OCI-LY7 (cell line): ENCODE measurements at regions not wholly inside any gene's neighbourhood (a gene's known extent, or its start where the extent isn't known, plus 50 kb on each side); places are given as distances from the start of the nearest gene placed in this dataset.
"Not testable (repeated sequence)": the region's sequence is repeated elsewhere in the genome, so short reads cannot be mapped to it uniquely, and the experiment has no call there.

Experiments used
- BruUV-seq: library from RNA; stranded (reverse); fragments of 400-500 nt; replicated peaks from 2 replicates; lab custom pipeline; 2021; lab: Mats Ljungman, UMichigan
- CTCF ChIA-PET: fragments of 300-600 bp; sonication (Branson Sonifier 250); formaldehyde crosslinking; loops from one replicate; lab custom pipeline; 2022; ENCODE audit warnings: antibody characterized with exemption; ENCODE audit not compliant: unreplicated experiment; lab: Charles Lee
- POLR2A ChIA-PET: fragments of 300-600 bp; sonication (Branson Sonifier 250); formaldehyde crosslinking; loops from one replicate; lab custom pipeline; 2022; ENCODE audit warnings: antibody characterized with exemption; lab: Charles Lee
- DNase-seq: peaks from one replicate; pipeline ENCODE4 v3.0.0-alpha.2; 2015; ENCODE audit warnings: low spot score
- H2AFZ ChIP-seq: fragments of 200-600 bp; sonication (generic), shearing (Covaris generic); 2 replicates; pipeline ENCODE4 v1.6.1; 2014; ENCODE audit warnings: mild to moderate bottlenecking, antibody characterized with exemption, low read length, moderate library complexity
- H3K27ac ChIP-seq: fragments of 200-600 bp; sonication (generic); 2 replicates; pipeline ENCODE4 v1.5.1; 2014; ENCODE audit warnings: mixed run types, low read depth, mild to moderate bottlenecking, moderate library complexity, low read length, inconsistent platforms; ENCODE audit not compliant: poor library complexity, severe bottlenecking
- H3K36me3 ChIP-seq: fragments of 200-600 bp; sonication (generic); 2 replicates; pipeline ENCODE4 v1.6.1; 2014; ENCODE audit warnings: mild to moderate bottlenecking, antibody characterized with exemption, low read length, moderate library complexity, mixed read lengths; ENCODE audit not compliant: insufficient read depth
- H3K4me1 ChIP-seq: fragments of 200-600 bp; sonication (generic); 2 replicates; pipeline ENCODE4 v1.5.1; 2014; ENCODE audit warnings: mild to moderate bottlenecking, low read length; ENCODE audit not compliant: insufficient read depth, poor library complexity, severe bottlenecking
- H3K4me2 ChIP-seq: fragments of 200-600 bp; sonication (generic); 2 replicates; pipeline ENCODE4 v1.6.1; 2014; ENCODE audit warnings: mild to moderate bottlenecking, low read length
- H3K4me3 ChIP-seq: fragments of 200-600 bp; sonication (generic); 2 replicates; pipeline ENCODE4 v1.5.1; 2014; ENCODE audit warnings: mild to moderate bottlenecking, low read depth, low read length; ENCODE audit not compliant: poor library complexity, severe bottlenecking
- H3K79me2 ChIP-seq: fragments of 200-600 bp; sonication (generic); 2 replicates; pipeline ENCODE4 v1.6.1; 2016; ENCODE audit warnings: low read depth, mild to moderate bottlenecking, low read length, moderate library complexity, mixed read lengths; ENCODE audit not compliant: insufficient read depth
- H3K9me2 ChIP-seq: fragments of 200-600 bp; sonication (generic); 2 replicates; pipeline ENCODE4 v1.6.1; 2016; ENCODE audit warnings: mild to moderate bottlenecking, low read length, mixed read lengths; ENCODE audit not compliant: insufficient read depth
- H3K9me3 ChIP-seq: fragments of 200-600 bp; sonication (generic); 2 replicates; pipeline ENCODE4 v1.6.1; 2014; ENCODE audit warnings: mild to moderate bottlenecking, mixed run types, low read length, mixed read lengths
- H4K20me1 ChIP-seq: fragments of 200-600 bp; sonication (generic); 2 replicates; pipeline ENCODE4 v1.6.1; 2014; ENCODE audit warnings: mild to moderate bottlenecking, antibody characterized with exemption, low read length, moderate library complexity, mixed read lengths; ENCODE audit not compliant: insufficient read depth
- EZH2phosphoT487 ChIP-seq: fragments of 200-600 bp; sonication (generic); IDR thresholded peaks from 2 replicates; pipeline ENCODE4 v1.6.1; 2018; ENCODE audit warnings: low read depth, borderline replicate concordance, mild to moderate bottlenecking, mixed run types, antibody characterized with exemption, low read length, moderate library complexity, mixed read lengths
- intact Hi-C: fragments of 100-400 bp; cut with micrococcal nuclease; formaldehyde crosslinking; loops from one replicate; pipeline ENCODE4 v1.10.0; 2022; ENCODE audit not compliant: unreplicated experiment
- TF ChIP-seq, protein P1 (sequence below): fragments of 200-600 bp; sonication (generic); conservative IDR thresholded peaks from 2 replicates; pipeline ENCODE4 v1.5.1; 2014; ENCODE audit warnings: mild to moderate bottlenecking, antibody characterized with exemption, low read length, moderate library complexity, mixed read lengths

DNA sequence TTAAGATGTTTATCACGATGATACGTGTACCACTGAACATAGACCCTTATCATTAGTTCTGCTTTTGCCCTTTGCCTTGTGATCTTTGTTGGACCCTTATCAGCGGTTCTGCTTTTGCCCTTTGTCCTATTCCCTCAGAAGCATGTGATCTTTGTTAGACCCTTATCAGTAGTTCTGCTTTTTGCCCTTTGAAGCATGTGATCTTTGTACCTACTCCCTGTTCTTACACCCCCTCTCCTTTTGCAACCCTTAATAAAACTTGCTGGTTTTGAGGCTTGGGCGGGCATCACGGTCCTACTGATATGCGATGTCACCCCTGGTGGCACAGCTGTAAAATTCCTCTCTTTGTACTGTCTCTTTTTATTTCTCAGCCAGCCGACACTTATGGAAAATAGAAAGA, 117.0 kb downstream of the SDHAF3 start:
- H2AFZ ChIP-seq, DNase-seq, H3K4me1 ChIP-seq, H3K4me2 ChIP-seq, H3K79me2 ChIP-seq, intact Hi-C loops, BruUV-seq, POLR2A ChIA-PET, H3K9me3 ChIP-seq, H3K27ac ChIP-seq, H3K36me3 ChIP-seq, H4K20me1 ChIP-seq, CTCF ChIA-PET, H3K4me3 ChIP-seq, H3K9me2 ChIP-seq: not testable (repeated sequence)

DNA sequence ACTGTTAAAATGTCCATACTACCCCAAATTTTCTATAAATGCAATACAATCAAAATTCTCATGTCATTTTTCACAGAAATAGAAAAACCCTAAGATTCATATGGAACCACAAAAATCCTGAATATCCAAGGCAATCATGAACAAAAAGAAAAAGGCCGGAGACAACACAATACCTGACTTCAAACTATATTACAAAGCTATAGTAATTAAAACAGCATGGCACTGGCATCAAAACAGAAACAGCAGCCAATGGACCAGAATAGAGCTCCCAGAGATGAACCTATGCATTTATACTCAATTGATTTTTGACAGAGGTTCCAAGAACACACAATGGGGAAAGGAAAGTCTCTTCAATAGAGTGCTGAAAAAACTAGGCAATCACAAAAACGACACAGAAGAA, 128.8 kb downstream of the SDHAF3 start:
- no peak overlapping the region for H2AFZ ChIP-seq
- DNase-seq = no peak
- POLR2A ChIA-PET = no interaction called here
- CTCF ChIA-PET = no interaction called here
- H3K9me2 ChIP-seq = no peaks in the 10 kb centered on the region
- no peak overlapping the region for H3K27ac ChIP-seq
- H3K36me3 ChIP-seq = no peaks in the 10 kb centered on the region
- no TSS peak for BruUV-seq
- intact Hi-C loops = no loop called here
- H3K79me2 ChIP-seq = no peaks in the 10 kb centered on the region
- no peak overlapping the region for H3K4me3 ChIP-seq
- H4K20me1 ChIP-seq = no peaks in the 10 kb centered on the region
- peaks cover 6% of the 10 kb centered on the region; the same call in 1 of the 2 replicates for H3K9me3 ChIP-seq
- H3K4me2 ChIP-seq = no peak overlapping the region
- TF ChIP-seq, protein P1, sequence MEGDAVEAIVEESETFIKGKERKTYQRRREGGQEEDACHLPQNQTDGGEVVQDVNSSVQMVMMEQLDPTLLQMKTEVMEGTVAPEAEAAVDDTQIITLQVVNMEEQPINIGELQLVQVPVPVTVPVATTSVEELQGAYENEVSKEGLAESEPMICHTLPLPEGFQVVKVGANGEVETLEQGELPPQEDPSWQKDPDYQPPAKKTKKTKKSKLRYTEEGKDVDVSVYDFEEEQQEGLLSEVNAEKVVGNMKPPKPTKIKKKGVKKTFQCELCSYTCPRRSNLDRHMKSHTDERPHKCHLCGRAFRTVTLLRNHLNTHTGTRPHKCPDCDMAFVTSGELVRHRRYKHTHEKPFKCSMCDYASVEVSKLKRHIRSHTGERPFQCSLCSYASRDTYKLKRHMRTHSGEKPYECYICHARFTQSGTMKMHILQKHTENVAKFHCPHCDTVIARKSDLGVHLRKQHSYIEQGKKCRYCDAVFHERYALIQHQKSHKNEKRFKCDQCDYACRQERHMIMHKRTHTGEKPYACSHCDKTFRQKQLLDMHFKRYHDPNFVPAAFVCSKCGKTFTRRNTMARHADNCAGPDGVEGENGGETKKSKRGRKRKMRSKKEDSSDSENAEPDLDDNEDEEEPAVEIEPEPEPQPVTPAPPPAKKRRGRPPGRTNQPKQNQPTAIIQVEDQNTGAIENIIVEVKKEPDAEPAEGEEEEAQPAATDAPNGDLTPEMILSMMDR = no peak
- no peak for TF ChIP-seq EZH2phosphoT487
- H3K4me1 ChIP-seq = no peaks in the 10 kb centered on the region

DNA sequence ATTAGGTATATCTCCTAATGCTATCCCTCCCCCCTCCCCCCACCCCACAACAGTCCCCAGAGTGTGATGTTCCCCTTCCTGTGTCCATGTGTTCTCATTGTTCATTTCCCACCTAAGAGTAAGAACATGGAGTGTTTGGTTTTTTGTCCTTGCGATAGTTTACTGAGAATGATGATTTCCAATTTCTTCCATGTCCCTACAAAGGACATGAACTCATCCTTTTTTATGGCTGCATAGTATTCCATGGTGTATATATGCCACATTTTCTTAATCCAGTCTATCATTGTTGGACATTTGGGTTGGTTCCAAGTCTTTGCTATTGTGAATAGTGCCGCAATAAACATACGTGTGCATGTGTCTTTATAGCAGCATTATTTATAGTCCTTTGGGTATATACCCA, 140.7 kb downstream of the SDHAF3 start:
- H3K36me3 ChIP-seq, DNase-seq, CTCF ChIA-PET, BruUV-seq, H3K79me2 ChIP-seq, H2AFZ ChIP-seq, H3K4me2 ChIP-seq, H3K4me1 ChIP-seq, POLR2A ChIA-PET, H3K9me3 ChIP-seq, H4K20me1 ChIP-seq, H3K9me2 ChIP-seq, H3K4me3 ChIP-seq, intact Hi-C loops, H3K27ac ChIP-seq: not testable (repeated sequence)

DNA sequence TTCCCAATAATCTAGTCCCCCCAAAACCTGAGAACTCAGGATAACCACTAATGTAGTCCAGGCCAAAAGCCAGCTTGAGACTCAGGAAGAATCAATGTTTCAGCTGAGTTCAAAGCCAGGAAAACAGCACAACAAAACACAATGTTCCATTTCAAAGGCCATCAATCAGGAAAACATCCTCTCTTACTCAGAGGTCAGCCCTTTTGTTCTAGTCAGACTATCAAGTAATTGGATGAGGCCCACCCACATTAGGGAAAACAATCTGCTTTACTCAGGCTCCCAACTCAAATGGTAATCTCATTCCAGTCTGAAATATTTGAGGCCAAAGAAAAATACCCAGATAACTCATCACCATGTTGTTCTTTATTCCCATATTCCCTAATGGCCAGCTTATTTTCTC, 152.2 kb downstream of the SDHAF3 start:
- POLR2A ChIA-PET = no interaction called here
- no peak for TF ChIP-seq EZH2phosphoT487
- TF ChIP-seq, protein P1 = no peak
- Histone ChIP-seq H3K27ac (no peak overlapping the region), H4K20me1 (no peaks in the 10 kb centered on the region), H3K36me3 (no peaks in the 10 kb centered on the region), H3K4me1 (no peaks in the 10 kb centered on the region), H3K4me3 (no peak overlapping the region), H3K9me2 (no peaks in the 10 kb centered on the region), H2AFZ (no peak overlapping the region), H3K9me3 (no peaks in the 10 kb centered on the region), H3K79me2 (no peaks in the 10 kb centered on the region), H3K4me2 (no peak overlapping the region)
- DNase-seq = no peak
- intact Hi-C loops = no loop called here
- BruUV-seq = no TSS peak
- CTCF ChIA-PET = no interaction called here
